Nephron (organoid): ENCODE measurements at regions not wholly inside any gene's neighbourhood (a gene's known extent, or its start where the extent isn't known, plus 50 kb on each side); places are given as distances from the start of the nearest gene placed in this dataset.

Experiments used
- H3K27ac Mint-ChIP-seq, 3 experiments: 2 replicates each; pipeline ENCODE4 v1.8.0; 2020; ENCODE audit warnings: mixed read lengths in 3 of 3, mild to moderate bottlenecking in 2 of 3, moderate library complexity in 1 of 3
- H3K27me3 Mint-ChIP-seq: 2 replicates; pipeline ENCODE4 v1.8.0; 2021; ENCODE audit warnings: low read depth, mild to moderate bottlenecking, moderate library complexity, mixed read lengths
- H3K36me3 Mint-ChIP-seq: 2 replicates; pipeline ENCODE4 v1.8.0; 2020; ENCODE audit warnings: low read depth, mixed read lengths
- H3K4me1 Mint-ChIP-seq: 2 replicates; pipeline ENCODE4 v1.8.0; 2020; ENCODE audit warnings: mixed read lengths
- H3K4me3 Mint-ChIP-seq, 3 experiments: 2 replicates each; pipeline ENCODE4 v1.8.0; 2020; ENCODE audit warnings: mild to moderate bottlenecking in 3 of 3, mixed read lengths in 3 of 3, moderate library complexity in 2 of 3
- H3K9me3 Mint-ChIP-seq: 2 replicates; pipeline ENCODE4 v1.8.0; 2020; ENCODE audit warnings: mixed read lengths
- CTCF ChIP-seq, 3 experiments: fragments of 200-600 bp; sonication (generic); IDR thresholded peaks; one replicate each; pipeline ENCODE4 v1.5.0; 2021; ENCODE audit warnings: antibody characterized with exemption in 3 of 3; ENCODE audit not compliant: unreplicated experiment in 3 of 3

- H3K9me3 Mint-ChIP-seq = no peaks in the 10 kb centered on the region
- peak overlapping the region in 1 of 3 experiments; percentile 20 for H3K4me3 Mint-ChIP-seq
- no peak for TF ChIP-seq CTCF (IDR thresholded peaks at IDR 0.05; ENCODE audit: unreplicated experiment in 3 of 3)
- peaks cover 42% of the 10 kb centered on the region for H3K4me1 Mint-ChIP-seq
- peak overlapping the region in 2 of 3 experiments; percentile 41 to 66 for H3K27ac Mint-ChIP-seq
- no peaks in the 10 kb centered on the region for H3K36me3 Mint-ChIP-seq
- no peaks in the 10 kb centered on the region for H3K27me3 Mint-ChIP-seq
Observed at GRCh38 chr5:117680426-117680825, 1105.8 kb upstream of the SEMA6A start.

- no peaks in the 10 kb centered on the region for H3K27me3 Mint-ChIP-seq
- no peaks in the 10 kb centered on the region for H3K9me3 Mint-ChIP-seq
Observed at GRCh38 chr5:117679046-117679445, 1104.4 kb upstream of the SEMA6A start.

GRCh38 chr5:117675646-117676045, 1101.0 kb upstream of the SEMA6A start:
- no peak overlapping the region for H3K27ac Mint-ChIP-seq
- no peaks in the 10 kb centered on the region for H3K9me3 Mint-ChIP-seq
- H3K4me1 Mint-ChIP-seq = peaks cover 12% of the 10 kb centered on the region
- H3K4me3 Mint-ChIP-seq = no peak overlapping the region
- no peak for TF ChIP-seq CTCF (IDR thresholded peaks at IDR 0.05; ENCODE audit: unreplicated experiment in 3 of 3)
- no peaks in the 10 kb centered on the region for H3K27me3 Mint-ChIP-seq
- no peaks in the 10 kb centered on the region for H3K36me3 Mint-ChIP-seq

More at GRCh38 chr5:117679046-117679445, 1104.4 kb upstream of the SEMA6A start:
- Mint-ChIP-seq H3K27ac (no peak overlapping the region), H3K36me3 (no peaks in the 10 kb centered on the region), H3K4me1 (peaks cover 40% of the 10 kb centered on the region), H3K4me3 (no peak overlapping the region)
- TF ChIP-seq CTCF (IDR thresholded peaks at IDR 0.05; ENCODE audit: unreplicated experiment in 3 of 3) = no peak

- no peak for TF ChIP-seq CTCF (IDR thresholded peaks at IDR 0.05; ENCODE audit: unreplicated experiment in 3 of 3)
- Mint-ChIP-seq H3K9me3 (no peaks in the 10 kb centered on the region), H3K4me3 (no peak overlapping the region), H3K36me3 (no peaks in the 10 kb centered on the region), H3K27ac (no peak overlapping the region), H3K27me3 (no peaks in the 10 kb centered on the region), H3K4me1 (no peaks in the 10 kb centered on the region)
Observed at GRCh38 chr5:117671551-117671950, 1096.9 kb upstream of the SEMA6A start.

GRCh38 chr5:117667105-117667504, 1092.5 kb upstream of the SEMA6A start:
- Mint-ChIP-seq H3K36me3 (no peaks in the 10 kb centered on the region), H3K27ac (peak overlapping the region in 2 of 3 experiments; percentile 36 to 71), H3K27me3 (no peaks in the 10 kb centered on the region), H3K4me1 (peaks cover 5% of the 10 kb centered on the region), H3K9me3 (peaks cover 7% of the 10 kb centered on the region), H3K4me3 (no peak overlapping the region)
- no peak for TF ChIP-seq CTCF (IDR thresholded peaks at IDR 0.05; ENCODE audit: unreplicated experiment in 3 of 3)

- no peak for TF ChIP-seq CTCF (IDR thresholded peaks at IDR 0.05; ENCODE audit: unreplicated experiment in 3 of 3)
- peaks cover 7% of the 10 kb centered on the region for H3K9me3 Mint-ChIP-seq
- H3K4me3 Mint-ChIP-seq = no peak overlapping the region
- H3K36me3 Mint-ChIP-seq = no peaks in the 10 kb centered on the region
- H3K27ac Mint-ChIP-seq = no peak overlapping the region
- H3K4me1 Mint-ChIP-seq = peaks cover 21% of the 10 kb centered on the region
- H3K27me3 Mint-ChIP-seq = no peaks in the 10 kb centered on the region
Observed at GRCh38 chr5:117665121-117665520, 1090.5 kb upstream of the SEMA6A start.
